Neural progenitor cell (in vitro differentiated cells): ENCODE measurements at regions not wholly inside any gene's neighbourhood (a gene's known extent, or its start where the extent isn't known, plus 50 kb on each side); places are given as distances from the start of the nearest gene placed in this dataset.

ENCODE experiments used
- DNase-seq: peaks from one replicate; pipeline ENCODE4 v3.0.0-alpha.2; 2016; ENCODE audit warnings: low spot score
- H2AFZ ChIP-seq: fragments of 200-600 bp; sonication (generic); replicated peaks from 2 replicates; pipeline ENCODE4 v1.6.1; 2016; ENCODE audit warnings: antibody characterized with exemption
- H3F3A ChIP-seq: fragments of 200-600 bp; sonication (generic); 2 replicates; pipeline ENCODE4 v1.6.1; 2016; ENCODE audit warnings: antibody characterized with exemption, low read depth
- H3K27ac ChIP-seq: fragments of 200-600 bp; sonication (generic); 2 replicates; pipeline ENCODE4 v1.5.1; 2016; ENCODE audit warnings: mild to moderate bottlenecking
- H3K27me3 ChIP-seq: fragments of 200-600 bp; sonication (generic); 2 replicates; pipeline ENCODE4 v1.6.1; 2016; ENCODE audit warnings: mild to moderate bottlenecking, moderate library complexity
- H3K36me3 ChIP-seq: fragments of 200-600 bp; sonication (generic); 2 replicates; pipeline ENCODE4 v1.5.1; 2016
- H3K4me1 ChIP-seq: fragments of 200-600 bp; sonication (generic); 2 replicates; pipeline ENCODE4 v1.6.1; 2016; ENCODE audit warnings: mixed run types
- H3K4me2 ChIP-seq: fragments of 200-600 bp; sonication (generic); 2 replicates; pipeline ENCODE4 v1.6.1; 2016
- H3K4me3 ChIP-seq: fragments of 200-600 bp; sonication (generic); 2 replicates; pipeline ENCODE4 v1.5.1; 2016
- H3K79me2 ChIP-seq: fragments of 200-600 bp; sonication (generic); 2 replicates; pipeline ENCODE4 v1.6.1; 2016; ENCODE audit warnings: low read depth
- H3K9ac ChIP-seq: fragments of 200-600 bp; sonication (generic); 2 replicates; pipeline ENCODE4 v1.6.1; 2016
- H3K9me3 ChIP-seq: fragments of 200-600 bp; sonication (generic); 2 replicates; pipeline ENCODE4 v1.5.1; 2016; ENCODE audit warnings: low read depth
- H4K20me1 ChIP-seq: fragments of 200-600 bp; sonication (generic); 2 replicates; pipeline ENCODE4 v1.6.1; 2016; ENCODE audit warnings: low read depth
- H3K27ac Mint-ChIP-seq: 3 replicates; pipeline ENCODE4 v1.8.0; 2021; ENCODE audit warnings: mixed read lengths
- H3K27me3 Mint-ChIP-seq: 2 replicates; pipeline ENCODE4 v1.8.0; 2022; ENCODE audit warnings: low read depth, mild to moderate bottlenecking, inconsistent platforms, moderate library complexity, mixed read lengths; ENCODE audit not compliant: insufficient read depth
- H3K36me3 Mint-ChIP-seq: 3 replicates; pipeline ENCODE4 v1.8.0; 2021; ENCODE audit warnings: mixed read lengths
- H3K4me1 Mint-ChIP-seq: 3 replicates; pipeline ENCODE4 v1.8.0; 2021; ENCODE audit warnings: mixed read lengths
- H3K4me3 Mint-ChIP-seq: 3 replicates; pipeline ENCODE4 v1.8.0; 2021; ENCODE audit warnings: mild to moderate bottlenecking, moderate library complexity, mixed read lengths
- H3K9me3 Mint-ChIP-seq: 3 replicates; pipeline ENCODE4 v1.8.0; 2020; ENCODE audit warnings: mixed read lengths
- EZH2 ChIP-seq: fragments of 200-600 bp; sonication (generic); IDR thresholded peaks from 2 replicates; pipeline ENCODE4 v1.6.1; 2017; ENCODE audit warnings: antibody characterized with exemption, mild to moderate bottlenecking, moderate library complexity
- EZH2phosphoT487 ChIP-seq: fragments of 200-600 bp; sonication (generic); IDR thresholded peaks from 2 replicates; pipeline ENCODE4 v1.6.1; 2017; ENCODE audit warnings: antibody characterized with exemption
- TF ChIP-seq, protein P1 (sequence below): fragments of 200-600 bp; sonication (generic); IDR thresholded peaks from 2 replicates; pipeline ENCODE4 v1.5.1; 2017; ENCODE audit warnings: antibody characterized with exemption, mild to moderate bottlenecking

DNA sequence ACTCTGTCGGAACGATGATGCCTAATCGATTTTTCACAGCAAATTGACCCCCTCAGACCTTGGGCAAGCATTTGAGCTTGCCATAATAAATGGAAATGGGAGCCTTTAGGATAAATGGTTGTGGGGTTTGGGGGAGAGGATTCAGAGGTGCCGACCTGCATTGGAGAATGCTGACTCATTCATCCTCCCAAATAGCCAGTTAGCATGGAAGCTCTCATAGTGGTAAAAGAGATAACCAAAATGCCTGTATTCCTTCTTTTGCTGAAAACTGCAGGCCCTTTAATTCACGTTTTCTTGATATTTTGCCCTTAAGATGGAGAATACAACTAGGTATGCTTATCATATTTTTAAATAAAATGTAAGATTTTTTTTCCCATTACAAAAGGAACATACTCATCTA, 392.6 kb upstream of the DEPDC1 start:
- Mint-ChIP-seq H3K4me1 (peaks cover 4% of the 10 kb centered on the region), H3K27me3 (peaks cover 3% of the 10 kb centered on the region), H3K9me3 (peaks cover 2% of the 10 kb centered on the region), H3K36me3 (no peaks in the 10 kb centered on the region), H3K27ac (no peak overlapping the region), H3K4me3 (no peak overlapping the region)
- DNase-seq, result no peak
- Histone ChIP-seq H2AFZ (no peak overlapping the region), H3K27ac (no peak overlapping the region), H3K36me3 (no peaks in the 10 kb centered on the region), H3K4me1 (no peaks in the 10 kb centered on the region), H3K27me3 (no peaks in the 10 kb centered on the region), H4K20me1 (no peaks in the 10 kb centered on the region), H3K4me2 (no peak overlapping the region), H3K4me3 (no peak overlapping the region), H3K9ac (no peak overlapping the region), H3F3A (no peaks in the 10 kb centered on the region), H3K9me3 (no peaks in the 10 kb centered on the region), H3K79me2 (no peaks in the 10 kb centered on the region)
- TF ChIP-seq, protein P1, sequence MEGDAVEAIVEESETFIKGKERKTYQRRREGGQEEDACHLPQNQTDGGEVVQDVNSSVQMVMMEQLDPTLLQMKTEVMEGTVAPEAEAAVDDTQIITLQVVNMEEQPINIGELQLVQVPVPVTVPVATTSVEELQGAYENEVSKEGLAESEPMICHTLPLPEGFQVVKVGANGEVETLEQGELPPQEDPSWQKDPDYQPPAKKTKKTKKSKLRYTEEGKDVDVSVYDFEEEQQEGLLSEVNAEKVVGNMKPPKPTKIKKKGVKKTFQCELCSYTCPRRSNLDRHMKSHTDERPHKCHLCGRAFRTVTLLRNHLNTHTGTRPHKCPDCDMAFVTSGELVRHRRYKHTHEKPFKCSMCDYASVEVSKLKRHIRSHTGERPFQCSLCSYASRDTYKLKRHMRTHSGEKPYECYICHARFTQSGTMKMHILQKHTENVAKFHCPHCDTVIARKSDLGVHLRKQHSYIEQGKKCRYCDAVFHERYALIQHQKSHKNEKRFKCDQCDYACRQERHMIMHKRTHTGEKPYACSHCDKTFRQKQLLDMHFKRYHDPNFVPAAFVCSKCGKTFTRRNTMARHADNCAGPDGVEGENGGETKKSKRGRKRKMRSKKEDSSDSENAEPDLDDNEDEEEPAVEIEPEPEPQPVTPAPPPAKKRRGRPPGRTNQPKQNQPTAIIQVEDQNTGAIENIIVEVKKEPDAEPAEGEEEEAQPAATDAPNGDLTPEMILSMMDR, result no peak
- no peak for TF ChIP-seq EZH2
- TF ChIP-seq EZH2phosphoT487, result no peak

DNA sequence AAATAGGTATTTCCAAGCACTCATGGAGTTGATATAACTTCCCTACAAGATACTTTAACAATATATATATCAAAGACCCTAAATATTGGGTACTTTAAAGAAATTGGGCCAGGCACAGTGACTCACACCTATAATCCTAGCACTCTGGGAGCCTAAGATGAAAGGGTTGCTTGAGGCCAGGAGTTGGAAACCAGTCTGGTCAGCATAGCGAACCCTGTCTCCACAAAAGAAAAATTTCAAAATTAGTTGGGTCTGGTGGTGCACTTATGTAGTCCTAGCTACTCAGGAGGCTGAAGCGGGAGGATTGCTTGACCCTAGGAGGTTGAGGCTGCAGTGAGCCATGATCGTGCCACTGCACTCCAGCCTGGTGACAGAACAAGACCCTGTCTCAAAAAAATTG, 393.9 kb upstream of the DEPDC1 start:
- H2AFZ ChIP-seq, result no peak overlapping the region
- TF ChIP-seq EZH2, result no peak
- TF ChIP-seq, protein P1, result no peak
- no peak for TF ChIP-seq EZH2phosphoT487
- H3F3A ChIP-seq, result no peaks in the 10 kb centered on the region
- no peaks in the 10 kb centered on the region for H3K4me1 ChIP-seq
- no peaks in the 10 kb centered on the region for H3K36me3 ChIP-seq
- Mint-ChIP-seq H3K4me1 (peaks cover 4% of the 10 kb centered on the region), H3K9me3 (no peaks in the 10 kb centered on the region), H3K4me3 (no peak overlapping the region), H3K36me3 (no peaks in the 10 kb centered on the region), H3K27ac (no peak overlapping the region), H3K27me3 (peaks cover 3% of the 10 kb centered on the region)
- H3K4me2 ChIP-seq, result no peak overlapping the region
- H4K20me1 ChIP-seq, result no peaks in the 10 kb centered on the region
- no peak for DNase-seq
- no peaks in the 10 kb centered on the region for H3K9me3 ChIP-seq
- no peak overlapping the region for H3K4me3 ChIP-seq
- no peaks in the 10 kb centered on the region for H3K79me2 ChIP-seq
- no peak overlapping the region for H3K9ac ChIP-seq
- no peaks in the 10 kb centered on the region for H3K27me3 ChIP-seq
- H3K27ac ChIP-seq, result no peak overlapping the region

DNA sequence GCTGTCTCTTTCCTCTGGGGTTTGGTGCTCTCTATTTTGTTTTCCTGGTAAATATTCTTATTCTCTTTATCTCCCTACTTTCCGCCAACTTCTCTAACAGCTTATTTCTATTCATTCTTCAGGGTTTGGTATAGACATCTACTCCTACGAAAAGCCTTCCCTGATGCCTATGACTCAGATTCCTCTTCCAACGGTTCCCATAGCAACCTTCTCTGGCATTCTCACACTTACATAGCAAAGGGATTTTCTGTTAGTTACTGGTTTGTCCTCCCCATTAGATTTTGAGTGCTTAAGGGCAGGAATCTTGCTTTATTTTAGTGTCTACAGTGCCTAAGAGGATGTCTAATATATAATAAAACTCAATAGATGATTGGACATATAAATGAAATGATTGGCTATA, 407.6 kb upstream of the DEPDC1 start:
- peak; percentile 55 for DNase-seq
- Mint-ChIP-seq H3K4me3 (no peak overlapping the region), H3K27me3 (no peaks in the 10 kb centered on the region), H3K36me3 (no peaks in the 10 kb centered on the region), H3K4me1 (peaks cover 14% of the 10 kb centered on the region), H3K27ac (peak overlapping the region; percentile 28), H3K9me3 (peaks cover 8% of the 10 kb centered on the region)
- Histone ChIP-seq H3K79me2 (no peaks in the 10 kb centered on the region), H2AFZ (no peak overlapping the region), H3K9ac (no peak overlapping the region), H3K36me3 (no peaks in the 10 kb centered on the region), H3K27ac (no peak overlapping the region), H3K9me3 (no peaks in the 10 kb centered on the region), H3K27me3 (no peaks in the 10 kb centered on the region), H3K4me3 (no peak overlapping the region), H3K4me2 (no peak overlapping the region), H4K20me1 (no peaks in the 10 kb centered on the region), H3K4me1 (no peaks in the 10 kb centered on the region), H3F3A (no peaks in the 10 kb centered on the region)
- TF ChIP-seq, protein P1, result no peak
- TF ChIP-seq EZH2phosphoT487 (no peak), EZH2 (no peak)

DNA sequence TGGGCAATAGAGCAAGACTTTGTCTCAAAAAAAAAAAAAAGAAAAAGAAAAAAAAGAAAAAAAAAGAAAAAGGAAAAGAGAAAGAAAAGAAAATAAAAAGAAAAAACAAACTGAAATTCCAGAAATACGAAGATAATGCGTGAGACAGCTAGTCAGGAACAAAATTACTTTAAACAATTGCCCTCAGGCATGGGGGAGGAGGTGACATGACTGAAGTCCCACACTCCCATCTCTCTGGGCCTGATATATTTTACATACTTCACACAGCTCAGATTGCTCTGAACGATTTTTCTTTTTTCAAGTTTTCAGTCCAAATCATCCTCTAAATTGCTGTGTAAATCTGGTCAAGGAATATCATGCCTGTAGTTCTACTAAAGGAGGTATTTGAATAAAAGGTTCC, 409.5 kb upstream of the DEPDC1 start:
- H3F3A ChIP-seq, result no peaks in the 10 kb centered on the region
- H3K4me3 Mint-ChIP-seq, result no peak overlapping the region
- H3K9me3 ChIP-seq, result no peaks in the 10 kb centered on the region
- H3K4me3 ChIP-seq, result no peak overlapping the region
- H2AFZ ChIP-seq, result no peak overlapping the region
- peaks cover 7% of the 10 kb centered on the region for H3K36me3 Mint-ChIP-seq
- no peaks in the 10 kb centered on the region for H3K79me2 ChIP-seq
- H3K36me3 ChIP-seq, result no peaks in the 10 kb centered on the region
- no peaks in the 10 kb centered on the region for H3K4me1 ChIP-seq
- H3K27ac Mint-ChIP-seq, result no peak overlapping the region
- no peaks in the 10 kb centered on the region for H4K20me1 ChIP-seq
- H3K4me1 Mint-ChIP-seq, result peaks cover 14% of the 10 kb centered on the region
- TF ChIP-seq, protein P1, result no peak
- TF ChIP-seq EZH2phosphoT487 (no peak), EZH2 (no peak)
- peaks cover 21% of the 10 kb centered on the region for H3K9me3 Mint-ChIP-seq
- no peak overlapping the region for H3K9ac ChIP-seq
- no peak overlapping the region for H3K27ac ChIP-seq
- H3K27me3 Mint-ChIP-seq, result no peaks in the 10 kb centered on the region
- no peak overlapping the region for H3K4me2 ChIP-seq
- no peaks in the 10 kb centered on the region for H3K27me3 ChIP-seq
- no peak for DNase-seq
